ENCODE measurements at regions not wholly inside any gene's neighbourhood (a gene's known extent, or its start where the extent isn't known, plus 50 kb on each side); places are given as distances from the start of the nearest gene placed in this dataset.

DNA sequence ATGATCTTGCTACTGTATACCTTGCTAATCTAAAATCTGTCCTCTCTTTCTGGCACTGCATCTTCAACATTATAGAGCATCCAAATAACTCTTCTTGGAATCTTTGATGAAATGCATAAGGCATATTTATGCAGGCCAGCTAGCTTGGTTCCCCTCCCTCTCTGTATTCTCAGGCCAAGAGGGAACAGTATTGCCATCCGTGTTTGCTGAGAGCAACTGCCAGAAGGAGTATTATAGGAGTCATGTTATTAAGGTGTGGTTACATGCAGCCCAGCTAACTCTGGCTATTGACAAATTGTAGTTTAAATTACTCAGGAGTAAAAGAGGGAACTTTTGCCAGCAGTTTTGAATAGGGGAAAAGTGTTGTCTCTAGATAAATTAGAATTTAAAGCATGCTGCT, 309.3 kb upstream of the E2F7 start:
- no peak overlapping the region for H3K27ac ChIP-seq (ENCODE audit: low read depth, low read length)
- no peak overlapping the region for H2BK12ac ChIP-seq (ENCODE audit: low read length)
- no peak for DNase-seq
- no peak overlapping the region for H2AK5ac ChIP-seq (ENCODE audit: low read length)
- no peak overlapping the region for H3K4me3 ChIP-seq (ENCODE audit: low read depth, low read length)
- H3K79me2 ChIP-seq (ENCODE audit: control insufficient read depth, insufficient read depth, low read length, poor library complexity), result no peaks in the 10 kb centered on the region
- H3K14ac ChIP-seq (ENCODE audit: low read length), result no peak overlapping the region
- no peak overlapping the region for H4K12ac ChIP-seq (ENCODE audit: low read depth, low read length)
- no peaks in the 10 kb centered on the region for H3K79me1 ChIP-seq (ENCODE audit: low read length)
- no peak overlapping the region for H2BK5ac ChIP-seq (ENCODE audit: low read depth, low read length, poor library complexity)
- no peaks in the 10 kb centered on the region for H3K27me3 ChIP-seq (ENCODE audit: insufficient read depth, low read length)
- no peak overlapping the region for H3K4ac ChIP-seq (ENCODE audit: low read depth, low read length)
- H2BK120ac ChIP-seq (ENCODE audit: insufficient read depth, low read length, poor library complexity), result no peak overlapping the region
- no peak overlapping the region for H3K9ac ChIP-seq (ENCODE audit: low read length)
- no CpG with 5 or more reads among the region's 1 CpG for WGBS (ENCODE audit: extremely low coverage, insufficient coverage, insufficient read length)
- no peak overlapping the region for H4K91ac ChIP-seq (ENCODE audit: low read depth, low read length)
- H3K9me3 ChIP-seq (ENCODE audit: insufficient read depth, low read depth, low read length), result no peaks in the 10 kb centered on the region
- no peak overlapping the region for H3K4me2 ChIP-seq (ENCODE audit: low read length)
- H3K36me3 ChIP-seq (ENCODE audit: control insufficient read depth in 1 of 2, insufficient read depth in 2 of 2, low read length in 2 of 2), result no peaks in the 10 kb centered on the region
- H2AFZ ChIP-seq (ENCODE audit: insufficient read depth, low read length, poor library complexity), result no peak overlapping the region
- no peak overlapping the region for H3K23ac ChIP-seq (ENCODE audit: low read length)
- H3K4me1 ChIP-seq (ENCODE audit: control insufficient read depth in 1 of 2, insufficient read depth in 2 of 2, low read length in 2 of 2), result no peaks in the 10 kb centered on the region
- no peak overlapping the region for H3K18ac ChIP-seq (ENCODE audit: low read length)
- H4K8ac ChIP-seq (ENCODE audit: low read depth, low read length), result no peak overlapping the region

DNA sequence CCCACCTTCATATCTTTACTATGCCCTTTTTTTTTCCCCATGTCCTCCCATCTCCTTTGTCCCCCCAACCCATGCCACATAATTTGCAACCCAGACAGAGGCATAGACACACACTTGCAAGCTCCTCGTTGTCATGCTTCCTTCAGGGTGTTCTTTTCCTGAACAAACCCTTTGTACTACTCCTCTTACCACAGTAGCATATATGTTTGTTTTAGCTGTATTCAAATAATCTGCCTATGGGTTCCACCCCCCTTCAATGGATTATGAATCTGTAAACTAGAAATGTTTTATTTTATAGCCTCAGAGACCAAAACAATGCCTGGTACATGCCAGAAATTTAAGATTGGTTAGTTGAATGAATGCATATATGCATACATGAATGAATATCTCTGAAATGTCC, 307.1 kb upstream of the E2F7 start:
- no peak overlapping the region for H3K4me3 ChIP-seq (ENCODE audit: low read depth, low read length)
- H3K23ac ChIP-seq (ENCODE audit: low read length), result no peak overlapping the region
- H3K9me3 ChIP-seq (ENCODE audit: insufficient read depth, low read depth, low read length), result no peaks in the 10 kb centered on the region
- no peak overlapping the region for H2AK5ac ChIP-seq (ENCODE audit: low read length)
- H3K4me2 ChIP-seq (ENCODE audit: low read length), result no peak overlapping the region
- DNase-seq, result no peak
- H3K4ac ChIP-seq (ENCODE audit: low read depth, low read length), result no peak overlapping the region
- H4K8ac ChIP-seq (ENCODE audit: low read depth, low read length), result no peak overlapping the region
- H4K12ac ChIP-seq (ENCODE audit: low read depth, low read length), result no peak overlapping the region
- no peaks in the 10 kb centered on the region for H3K36me3 ChIP-seq (ENCODE audit: control insufficient read depth in 1 of 2, insufficient read depth in 2 of 2, low read length in 2 of 2)
- H3K27me3 ChIP-seq (ENCODE audit: insufficient read depth, low read length), result no peaks in the 10 kb centered on the region
- H3K4me1 ChIP-seq (ENCODE audit: control insufficient read depth in 1 of 2, insufficient read depth in 2 of 2, low read length in 2 of 2), result no peaks in the 10 kb centered on the region
- no peaks in the 10 kb centered on the region for H3K79me1 ChIP-seq (ENCODE audit: low read length)
- no peak overlapping the region for H4K91ac ChIP-seq (ENCODE audit: low read depth, low read length)
- no CpG with 5 or more reads among the region's 1 CpG for WGBS (ENCODE audit: extremely low coverage, insufficient coverage, insufficient read length)
- H2BK5ac ChIP-seq (ENCODE audit: low read depth, low read length, poor library complexity), result no peak overlapping the region
- no peak overlapping the region for H2BK12ac ChIP-seq (ENCODE audit: low read length)
- no peaks in the 10 kb centered on the region for H3K79me2 ChIP-seq (ENCODE audit: control insufficient read depth, insufficient read depth, low read length, poor library complexity)
- H2AFZ ChIP-seq (ENCODE audit: insufficient read depth, low read length, poor library complexity), result no peak overlapping the region
- no peak overlapping the region for H3K9ac ChIP-seq (ENCODE audit: low read length)
- no peak overlapping the region for H3K14ac ChIP-seq (ENCODE audit: low read length)
- no peak overlapping the region for H3K18ac ChIP-seq (ENCODE audit: low read length)
- H3K27ac ChIP-seq (ENCODE audit: low read depth, low read length), result no peak overlapping the region
- H2BK120ac ChIP-seq (ENCODE audit: insufficient read depth, low read length, poor library complexity), result no peak overlapping the region

DNA sequence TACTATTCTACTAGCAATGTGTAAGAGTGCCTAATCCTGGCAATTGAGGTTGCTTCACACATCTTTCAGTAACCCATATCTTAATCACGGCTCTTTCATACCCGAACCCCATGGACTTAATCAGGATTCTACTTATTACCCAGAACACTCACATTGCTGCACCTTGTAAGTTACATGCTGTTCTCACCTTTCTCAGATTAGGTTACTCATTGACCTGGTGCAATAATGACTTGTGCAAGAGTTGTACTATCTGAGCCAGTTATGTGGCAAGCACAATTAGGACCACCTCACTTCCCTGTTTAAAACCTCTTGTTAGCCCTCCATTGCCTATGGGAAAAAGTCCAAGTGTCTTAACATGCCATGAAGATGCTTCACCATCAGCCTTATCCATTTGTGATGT, 306.7 kb upstream of the E2F7 start:
- no peak overlapping the region for H3K27ac ChIP-seq (ENCODE audit: low read depth, low read length)
- H3K4me3 ChIP-seq (ENCODE audit: low read depth, low read length), result no peak overlapping the region
- H3K4me2 ChIP-seq (ENCODE audit: low read length), result no peak overlapping the region
- H3K18ac ChIP-seq (ENCODE audit: low read length), result no peak overlapping the region
- no peak overlapping the region for H4K91ac ChIP-seq (ENCODE audit: low read depth, low read length)
- H2AFZ ChIP-seq (ENCODE audit: insufficient read depth, low read length, poor library complexity), result no peak overlapping the region
- no peaks in the 10 kb centered on the region for H3K79me2 ChIP-seq (ENCODE audit: control insufficient read depth, insufficient read depth, low read length, poor library complexity)
- no peaks in the 10 kb centered on the region for H3K27me3 ChIP-seq (ENCODE audit: insufficient read depth, low read length)
- H3K14ac ChIP-seq (ENCODE audit: low read length), result no peak overlapping the region
- no peaks in the 10 kb centered on the region for H3K79me1 ChIP-seq (ENCODE audit: low read length)
- no peak overlapping the region for H2AK5ac ChIP-seq (ENCODE audit: low read length)
- H3K36me3 ChIP-seq (ENCODE audit: control insufficient read depth in 1 of 2, insufficient read depth in 2 of 2, low read length in 2 of 2), result no peaks in the 10 kb centered on the region
- no peak for DNase-seq
- no peak overlapping the region for H2BK120ac ChIP-seq (ENCODE audit: insufficient read depth, low read length, poor library complexity)
- no peaks in the 10 kb centered on the region for H3K9me3 ChIP-seq (ENCODE audit: insufficient read depth, low read depth, low read length)
- H4K8ac ChIP-seq (ENCODE audit: low read depth, low read length), result no peak overlapping the region
- no CpG with 5 or more reads among the region's 2 CpGs for WGBS (ENCODE audit: extremely low coverage, insufficient coverage, insufficient read length)
- H2BK5ac ChIP-seq (ENCODE audit: low read depth, low read length, poor library complexity), result no peak overlapping the region
- no peak overlapping the region for H3K9ac ChIP-seq (ENCODE audit: low read length)
- H3K4ac ChIP-seq (ENCODE audit: low read depth, low read length), result no peak overlapping the region
- H3K4me1 ChIP-seq (ENCODE audit: control insufficient read depth in 1 of 2, insufficient read depth in 2 of 2, low read length in 2 of 2), result no peaks in the 10 kb centered on the region
- no peak overlapping the region for H3K23ac ChIP-seq (ENCODE audit: low read length)
- no peak overlapping the region for H4K12ac ChIP-seq (ENCODE audit: low read depth, low read length)
- H2BK12ac ChIP-seq (ENCODE audit: low read length), result no peak overlapping the region

GRCh38 chr12:77368379-77368778, 303.0 kb upstream of the E2F7 start:
- Histone ChIP-seq H4K91ac (ENCODE audit: low read depth, low read length) (no peak overlapping the region), H3K9me3 (ENCODE audit: insufficient read depth, low read depth, low read length) (no peaks in the 10 kb centered on the region), H3K4ac (ENCODE audit: low read depth, low read length) (no peak overlapping the region), H3K27ac (ENCODE audit: low read depth, low read length) (no peak overlapping the region), H3K79me2 (ENCODE audit: control insufficient read depth, insufficient read depth, low read length, poor library complexity) (no peaks in the 10 kb centered on the region), H3K18ac (ENCODE audit: low read length) (no peak overlapping the region), H3K36me3 (ENCODE audit: control insufficient read depth in 1 of 2, insufficient read depth in 2 of 2, low read length in 2 of 2) (no peaks in the 10 kb centered on the region), H3K9ac (ENCODE audit: low read length) (no peak overlapping the region), H3K27me3 (ENCODE audit: insufficient read depth, low read length) (no peaks in the 10 kb centered on the region), H3K79me1 (ENCODE audit: low read length) (no peaks in the 10 kb centered on the region), H2AK5ac (ENCODE audit: low read length) (no peak overlapping the region), H4K12ac (ENCODE audit: low read depth, low read length) (no peak overlapping the region), H3K4me3 (ENCODE audit: low read depth, low read length) (no peak overlapping the region), H3K4me1 (ENCODE audit: control insufficient read depth in 1 of 2, insufficient read depth in 2 of 2, low read length in 2 of 2) (no peaks in the 10 kb centered on the region), H2BK120ac (ENCODE audit: insufficient read depth, low read length, poor library complexity) (no peak overlapping the region), H3K23ac (ENCODE audit: low read length) (no peak overlapping the region), H3K4me2 (ENCODE audit: low read length) (no peak overlapping the region), H2AFZ (ENCODE audit: insufficient read depth, low read length, poor library complexity) (no peak overlapping the region), H3K14ac (ENCODE audit: low read length) (no peak overlapping the region), H4K8ac (ENCODE audit: low read depth, low read length) (no peak overlapping the region), H2BK12ac (ENCODE audit: low read length) (no peak overlapping the region), H2BK5ac (ENCODE audit: low read depth, low read length, poor library complexity) (no peak overlapping the region)
- WGBS (ENCODE audit: extremely low coverage, insufficient coverage, insufficient read length), result no CpG with 5 or more reads among the region's 2 CpGs
- no peak for DNase-seq
